Stimulated activated naive CD8-positive, alpha-beta T cell treated with anti-CD3 and anti-CD28 coated beads, Interleukin-15, amount 100 ng/mL, for 72 hours (primary cell): ENCODE measurements at regions not wholly inside any gene's neighbourhood (a gene's known extent, or its start where the extent isn't known, plus 50 kb on each side); places are given as distances from the start of the nearest gene placed in this dataset.
"Not testable (repeated sequence)": the region's sequence is repeated elsewhere in the genome, so short reads cannot be mapped to it uniquely, and the experiment has no call there.

Experiments used
- ATAC-seq: fragments of 150-1000 bp; cut with Tn5 transposase; 2 replicates; pipeline ENCODE4 v1.10.0; 2021; ENCODE audit warnings: mild to moderate bottlenecking, moderate library complexity
- DNase-seq, 2 donors: peaks; one replicate each; pipeline ENCODE4 v3.0.0; 2021 to 2022
- H3K27ac Mint-ChIP-seq, 2 donors: one replicate each; pipeline ENCODE4 v1.8.0; 2022; ENCODE audit warnings: mild to moderate bottlenecking in 2 of 2, mixed read lengths in 2 of 2, moderate library complexity in 2 of 2
- H3K27me3 Mint-ChIP-seq: one replicate; pipeline ENCODE4 v1.8.0; 2022; ENCODE audit warnings: mixed read lengths
- H3K4me1 Mint-ChIP-seq: one replicate; pipeline ENCODE4 v1.8.0; 2022; ENCODE audit warnings: mild to moderate bottlenecking, mixed read lengths
- H3K4me3 Mint-ChIP-seq, 2 donors: one replicate each; pipeline ENCODE4 v1.8.0; 2022; ENCODE audit warnings: mild to moderate bottlenecking in 2 of 2, mixed read lengths in 2 of 2, moderate library complexity in 1 of 2
- H3K9me3 Mint-ChIP-seq, 2 donors: one replicate each; pipeline ENCODE4 v1.8.0; 2022; ENCODE audit warnings: mixed read lengths in 2 of 2

GRCh38 chr7:149689291-149689721 lies 84.1 kb downstream of the ZNF467 start:
- Mint-ChIP-seq H3K27me3 (peaks cover 63% of the 10 kb centered on the region), H3K4me1 (peaks cover 11% of the 10 kb centered on the region), H3K27ac (no peak overlapping the region), H3K9me3 (peaks cover 0 to 6% of the 10 kb centered on the region in 2 donors), H3K4me3 (no peak overlapping the region)
- ATAC-seq (no peak), DNase-seq (no peak)

GRCh38 chr7:149688836-149689235 lies 84.6 kb downstream of the ZNF467 start:
- H3K27ac Mint-ChIP-seq, result no peak overlapping the region
- no peak overlapping the region for H3K4me3 Mint-ChIP-seq
- DNase-seq (no peak), ATAC-seq (no peak)
- H3K4me1 Mint-ChIP-seq, result peaks cover 11% of the 10 kb centered on the region
- peaks cover 0 to 6% of the 10 kb centered on the region in 2 donors for H3K9me3 Mint-ChIP-seq
- peaks cover 59% of the 10 kb centered on the region for H3K27me3 Mint-ChIP-seq

GRCh38 chr7:149687820-149688219 lies 85.6 kb downstream of the ZNF467 start:
- not testable (repeated sequence) for H3K4me3 Mint-ChIP-seq, DNase-seq, H3K27ac Mint-ChIP-seq, ATAC-seq, H3K9me3 Mint-ChIP-seq
- Mint-ChIP-seq H3K4me1 (peaks cover 11% of the 10 kb centered on the region), H3K27me3 (peaks cover 49% of the 10 kb centered on the region)

DNA sequence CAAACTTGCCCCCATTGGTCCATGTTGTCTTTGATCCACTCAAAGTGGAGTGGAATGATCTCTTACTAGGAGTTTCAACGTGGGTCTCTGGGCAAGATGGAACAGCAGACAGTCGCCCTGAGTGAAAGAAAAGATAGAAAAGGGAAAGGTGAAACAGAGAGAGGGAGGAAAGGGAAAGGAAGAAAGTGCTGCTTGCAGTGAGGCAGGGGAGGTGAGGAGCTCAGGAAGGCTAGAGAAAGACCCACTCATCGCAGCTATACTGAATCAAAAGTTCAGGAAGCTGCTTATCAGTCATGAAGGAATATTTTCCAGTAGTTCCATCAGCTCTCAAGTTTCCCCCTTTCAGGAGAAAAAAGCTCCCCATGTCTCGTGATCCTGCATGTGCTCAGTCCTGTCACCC lies 86.9 kb downstream of the ZNF467 start:
- ATAC-seq (no peak), DNase-seq (no peak)
- H3K4me3 Mint-ChIP-seq, result no peak overlapping the region
- H3K27me3 Mint-ChIP-seq, result peaks cover 46% of the 10 kb centered on the region
- no peak overlapping the region for H3K27ac Mint-ChIP-seq
- H3K4me1 Mint-ChIP-seq, result peaks cover 11% of the 10 kb centered on the region
- H3K9me3 Mint-ChIP-seq, result peaks cover 0 to 9% of the 10 kb centered on the region in 2 donors

DNA sequence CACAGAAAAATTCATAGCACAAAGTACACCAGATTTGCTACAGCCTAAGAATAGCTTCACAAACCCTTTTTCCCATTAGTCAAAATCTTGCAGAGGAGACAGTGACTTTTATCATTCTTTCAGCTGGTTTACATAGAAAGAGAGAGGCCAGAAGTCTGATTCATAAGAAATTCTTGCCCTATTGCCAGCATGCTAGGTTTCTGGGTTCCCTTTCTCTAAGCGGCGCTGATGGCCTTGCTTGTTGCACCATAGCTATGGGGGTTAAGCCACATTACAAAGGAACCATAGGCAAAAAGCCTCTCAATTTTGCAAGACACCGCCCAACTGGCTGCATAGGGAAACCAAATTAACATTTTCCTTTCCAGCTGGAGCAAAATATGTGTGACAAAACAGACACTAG lies 87.4 kb downstream of the ZNF467 start:
- ATAC-seq (no peak), DNase-seq (no peak)
- H3K27me3 Mint-ChIP-seq, result peaks cover 46% of the 10 kb centered on the region
- no peak overlapping the region for H3K4me3 Mint-ChIP-seq
- no peak overlapping the region for H3K27ac Mint-ChIP-seq
- H3K9me3 Mint-ChIP-seq, result peaks cover 0 to 13% of the 10 kb centered on the region in 2 donors
- H3K4me1 Mint-ChIP-seq, result peaks cover 8% of the 10 kb centered on the region

- DNase-seq, result no peak
- Mint-ChIP-seq H3K27me3 (peaks cover 46% of the 10 kb centered on the region), H3K4me3 (no peak overlapping the region), H3K9me3 (peaks cover 0 to 18% of the 10 kb centered on the region in 2 donors), H3K27ac (no peak overlapping the region), H3K4me1 (peaks cover 2% of the 10 kb centered on the region)
- no peak for ATAC-seq
Measured at GRCh38 chr7:149685455-149685854, 87.9 kb downstream of the ZNF467 start.

DNA sequence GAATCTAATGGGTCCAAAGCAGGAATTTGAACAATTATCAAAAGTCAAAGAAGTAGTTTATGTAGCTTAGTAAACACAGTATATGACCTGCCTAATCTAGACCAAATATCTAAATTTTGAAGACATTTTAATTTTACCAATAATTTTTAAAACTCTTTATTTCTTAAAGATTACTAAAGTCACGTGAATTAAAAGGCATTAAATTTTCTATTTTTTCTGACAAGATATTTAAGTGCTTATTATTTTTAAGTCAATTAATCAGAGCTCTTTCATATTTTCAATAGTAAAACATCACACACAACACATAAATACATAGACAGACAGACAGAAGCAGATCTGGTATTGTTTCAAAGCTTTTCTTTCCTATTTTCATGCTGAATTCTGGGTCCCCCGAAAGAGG lies 89.5 kb downstream of the ZNF467 start:
- no peak overlapping the region for H3K4me3 Mint-ChIP-seq
- DNase-seq (no peak), ATAC-seq (no peak)
- H3K9me3 Mint-ChIP-seq, result peaks cover 0 to 18% of the 10 kb centered on the region in 2 donors
- H3K27me3 Mint-ChIP-seq, result peaks cover 31% of the 10 kb centered on the region
- no peak overlapping the region for H3K27ac Mint-ChIP-seq
- H3K4me1 Mint-ChIP-seq, result no peaks in the 10 kb centered on the region

- peaks cover 29% of the 10 kb centered on the region for H3K27me3 Mint-ChIP-seq
- H3K4me3 Mint-ChIP-seq, result no peak overlapping the region
- no peak overlapping the region for H3K27ac Mint-ChIP-seq
- DNase-seq, result no peak
- H3K4me1 Mint-ChIP-seq, result no peaks in the 10 kb centered on the region
- peaks cover 0 to 18% of the 10 kb centered on the region in 2 donors for H3K9me3 Mint-ChIP-seq
- no peak for ATAC-seq
Measured at GRCh38 chr7:149683181-149683580, 90.2 kb downstream of the ZNF467 start.

DNA sequence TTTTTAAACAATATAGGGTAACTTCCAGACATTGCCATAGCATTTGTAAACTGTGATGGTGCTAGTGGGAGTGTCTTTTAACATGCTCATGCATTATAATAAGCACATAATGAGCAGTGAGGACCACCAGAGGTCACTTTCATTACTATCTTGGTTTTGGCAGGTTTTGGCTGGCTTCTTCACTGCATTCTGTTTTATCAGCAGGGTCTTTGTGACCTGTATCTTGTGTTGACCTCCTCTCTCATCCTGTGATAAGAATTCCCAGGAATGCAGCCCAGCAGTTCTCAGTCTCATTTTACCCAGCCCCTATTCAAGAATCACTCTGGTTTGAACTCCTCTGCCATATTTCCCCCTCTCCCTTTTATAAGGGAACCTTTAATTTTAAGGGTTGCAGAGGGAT lies 91.3 kb downstream of the ZNF467 start:
- DNase-seq (no peak), ATAC-seq (no peak)
- H3K27me3 Mint-ChIP-seq, result peaks cover 22% of the 10 kb centered on the region
- H3K4me1 Mint-ChIP-seq, result no peaks in the 10 kb centered on the region
- peaks cover 0 to 11% of the 10 kb centered on the region in 2 donors for H3K9me3 Mint-ChIP-seq
- H3K27ac Mint-ChIP-seq, result no peak overlapping the region
- H3K4me3 Mint-ChIP-seq, result no peak overlapping the region

DNA sequence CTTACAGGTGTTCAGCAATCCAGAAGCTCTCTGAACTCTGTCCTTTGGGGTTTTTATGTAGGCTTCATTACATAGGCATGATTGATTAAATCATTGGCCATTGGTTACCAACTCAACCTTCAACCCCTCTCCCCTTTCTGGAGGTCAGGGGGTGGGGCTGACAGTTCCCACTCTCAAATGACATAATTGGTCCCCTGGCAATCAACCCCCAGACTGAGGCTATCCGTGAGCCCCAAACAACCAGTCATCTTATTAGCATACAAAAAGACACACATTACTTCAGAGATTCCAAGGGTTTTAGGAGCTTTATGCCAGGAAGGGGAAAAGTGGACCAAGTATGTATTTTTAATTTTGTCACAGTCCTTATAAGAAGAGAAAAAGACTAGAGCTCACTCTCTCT lies 92.1 kb downstream of the ZNF467 start:
- ATAC-seq (no peak), DNase-seq (no peak)
- Mint-ChIP-seq H3K27me3 (peaks cover 21% of the 10 kb centered on the region), H3K4me3 (no peak overlapping the region), H3K27ac (no peak overlapping the region), H3K9me3 (peaks cover 0 to 11% of the 10 kb centered on the region in 2 donors), H3K4me1 (no peaks in the 10 kb centered on the region)

- Mint-ChIP-seq H3K4me3 (no peak overlapping the region), H3K27ac (no peak overlapping the region), H3K4me1 (no peaks in the 10 kb centered on the region), H3K9me3 (peaks cover 0 to 11% of the 10 kb centered on the region in 2 donors), H3K27me3 (peaks cover 21% of the 10 kb centered on the region)
- ATAC-seq, result no peak
- DNase-seq, result no peak
Measured at GRCh38 chr7:149680331-149681025, 92.9 kb downstream of the ZNF467 start.

DNA sequence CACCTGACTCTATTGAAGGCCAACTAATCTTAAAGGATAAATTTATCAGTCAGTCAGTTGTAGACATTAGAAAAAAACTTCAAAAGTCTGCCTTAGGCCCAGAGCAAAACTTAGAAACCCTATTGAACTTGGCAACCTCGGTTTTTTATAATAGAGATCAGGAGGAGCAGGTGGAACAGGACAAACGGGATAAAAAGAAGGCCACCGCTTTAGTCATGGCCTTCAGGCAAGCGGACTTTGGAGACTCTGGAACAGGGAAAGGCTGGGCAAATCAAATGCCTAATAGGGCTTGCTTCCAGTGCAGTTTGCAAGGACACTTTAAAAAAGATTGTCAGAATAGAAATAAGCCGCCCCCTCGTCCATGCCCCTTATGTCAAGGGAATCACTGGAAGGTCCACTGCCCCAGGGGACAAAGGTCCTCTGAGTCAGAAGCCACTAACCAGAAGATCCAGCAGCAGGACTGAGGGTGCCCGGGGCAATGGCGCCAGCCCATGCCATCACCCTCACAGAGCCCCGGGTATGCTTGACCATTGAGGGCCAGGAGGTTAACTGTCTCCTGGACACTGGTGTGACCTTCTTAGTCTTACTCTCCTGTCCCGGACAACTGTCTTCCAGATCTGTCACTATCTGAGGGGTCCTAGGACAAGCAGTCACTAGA lies 98.5 kb downstream of the ZNF467 start:
- H3K9me3 Mint-ChIP-seq, DNase-seq, H3K27ac Mint-ChIP-seq, ATAC-seq, H3K4me3 Mint-ChIP-seq, H3K4me1 Mint-ChIP-seq: not testable (repeated sequence)
- peaks cover 32% of the 10 kb centered on the region for H3K27me3 Mint-ChIP-seq

DNA sequence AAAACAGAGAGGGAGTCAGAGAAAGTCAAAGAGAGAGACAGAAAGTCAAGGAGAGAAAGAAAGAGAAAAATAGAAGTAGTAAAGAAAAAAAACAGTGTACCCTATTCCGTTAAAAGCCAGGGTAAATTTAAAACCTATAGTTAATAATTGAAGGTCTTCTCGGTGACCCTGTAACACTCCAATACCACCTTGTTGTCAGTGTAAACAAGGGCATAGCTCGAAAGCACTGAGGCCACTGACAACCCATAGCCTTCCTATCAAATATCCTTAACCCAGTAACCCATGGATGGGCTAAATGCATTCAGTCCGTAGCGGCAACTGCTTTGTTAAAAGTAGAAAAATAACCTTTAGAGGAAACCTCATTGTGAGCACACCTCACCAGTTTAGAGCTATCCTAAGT lies 100.4 kb downstream of the ZNF467 start:
- no peaks in the 10 kb centered on the region for H3K9me3 Mint-ChIP-seq
- DNase-seq (no peak), ATAC-seq (no peak)
- H3K4me3 Mint-ChIP-seq, result no peak overlapping the region
- no peaks in the 10 kb centered on the region for H3K4me1 Mint-ChIP-seq
- H3K27ac Mint-ChIP-seq, result no peak overlapping the region
- H3K27me3 Mint-ChIP-seq, result peaks cover 43% of the 10 kb centered on the region

DNA sequence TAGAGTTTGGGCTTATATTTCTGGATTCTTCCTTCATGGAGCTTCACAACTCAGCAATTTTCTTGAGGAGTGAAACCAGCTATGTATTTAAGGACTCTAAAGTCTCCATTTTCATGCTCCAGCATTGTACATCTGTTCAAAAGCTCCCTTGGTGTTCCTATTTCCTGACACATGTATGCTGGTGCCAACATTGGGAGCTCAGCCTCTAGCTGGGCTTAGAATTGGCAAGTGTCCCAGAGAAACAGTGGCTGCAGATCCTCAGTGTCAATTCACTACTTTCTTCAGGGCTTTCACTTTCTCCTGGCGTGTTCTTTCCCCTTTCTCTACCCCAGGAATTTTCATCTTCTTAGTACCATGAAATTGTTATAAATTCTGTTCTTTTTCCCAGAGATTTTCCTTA lies 103.1 kb downstream of the ZNF467 start:
- no peaks in the 10 kb centered on the region for H3K9me3 Mint-ChIP-seq
- no peak for DNase-seq
- no peak overlapping the region for H3K4me3 Mint-ChIP-seq
- no peaks in the 10 kb centered on the region for H3K4me1 Mint-ChIP-seq
- H3K27ac Mint-ChIP-seq, result no peak overlapping the region
- peaks cover 55% of the 10 kb centered on the region for H3K27me3 Mint-ChIP-seq
- ATAC-seq, result no peak

- no peak overlapping the region for H3K4me3 Mint-ChIP-seq
- peaks cover 53% of the 10 kb centered on the region for H3K27me3 Mint-ChIP-seq
- DNase-seq (peak in 1 of 2 donors; percentile 36), ATAC-seq (peak; percentile 35)
- no peaks in the 10 kb centered on the region for H3K9me3 Mint-ChIP-seq
- H3K27ac Mint-ChIP-seq, result no peak overlapping the region
- H3K4me1 Mint-ChIP-seq, result no peaks in the 10 kb centered on the region
Measured at GRCh38 chr7:149669121-149669818, 104.1 kb downstream of the ZNF467 start.

DNA sequence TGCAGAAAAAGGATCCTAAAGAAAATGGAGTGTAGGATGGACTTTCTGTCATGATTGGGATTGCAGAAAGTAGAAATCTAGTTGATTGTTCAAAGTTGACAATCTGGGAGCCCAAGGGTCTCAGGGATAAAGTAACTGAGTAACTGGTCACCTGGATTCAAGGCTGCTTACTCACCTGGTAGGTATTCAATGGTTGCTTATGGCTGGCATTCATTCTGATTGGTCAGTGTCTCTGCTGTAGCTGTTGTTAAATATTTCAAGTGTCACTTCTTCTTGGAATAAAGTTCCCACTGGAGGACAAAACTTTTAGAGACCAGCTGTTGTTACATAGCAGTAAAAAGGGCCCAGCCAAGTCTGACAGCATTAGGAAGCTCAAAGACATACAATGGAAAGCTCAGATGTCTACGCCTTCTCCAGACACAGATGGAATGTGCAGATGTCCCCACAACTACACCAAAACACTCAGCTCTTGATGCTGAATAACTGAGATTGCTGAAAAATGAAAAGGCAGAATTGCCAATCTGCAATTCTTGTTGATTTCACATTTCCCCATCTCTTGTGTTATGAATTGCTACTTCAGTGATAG lies 106.9 kb downstream of the ZNF467 start:
- no peaks in the 10 kb centered on the region for H3K4me1 Mint-ChIP-seq
- peaks cover 52% of the 10 kb centered on the region for H3K27me3 Mint-ChIP-seq
- H3K9me3 Mint-ChIP-seq, result no peaks in the 10 kb centered on the region
- H3K27ac Mint-ChIP-seq, result no peak overlapping the region
- no peak overlapping the region for H3K4me3 Mint-ChIP-seq
- no peak for ATAC-seq
- DNase-seq, result no peak
